ENCODE measurements at regions not wholly inside any gene's neighbourhood (a gene's known extent, or its start where the extent isn't known, plus 50 kb on each side); places are given as distances from the start of the nearest gene placed in this dataset.

- FAIRE-seq: no peak
Measured at GRCh38 chr10:69684020-69684980, 54.3 kb downstream of the FAM241B start.

GRCh38 chr10:69684981-69685353, 54.9 kb downstream of the FAM241B start:
- DNase-seq (ENCODE audit: low spot score in 2 of 2) (no peak), FAIRE-seq (no peak)

More at GRCh38 chr10:69684020-69684980, 54.3 kb downstream of the FAM241B start:
- no peak for DNase-seq (ENCODE audit: low spot score in 2 of 2)

- no peak for DNase-seq (ENCODE audit: low spot score in 2 of 2)
- FAIRE-seq: no peak
Measured at GRCh38 chr10:69685426-69685801, 55.4 kb downstream of the FAM241B start.

GRCh38 chr10:69685802-69686585, 55.9 kb downstream of the FAM241B start:
- no peak for FAIRE-seq
- peak in 1 of 2 donors; percentile 35 for DNase-seq (ENCODE audit: low spot score in 2 of 2)

- FAIRE-seq (no peak), DNase-seq (ENCODE audit: low spot score in 2 of 2) (no peak)
Measured at GRCh38 chr10:69686866-69687265, 56.8 kb downstream of the FAM241B start.

GRCh38 chr10:69687426-69687825, 57.4 kb downstream of the FAM241B start:
- FAIRE-seq (no peak), DNase-seq (ENCODE audit: low spot score in 2 of 2) (no peak)

- FAIRE-seq (no peak), DNase-seq (ENCODE audit: low spot score in 2 of 2) (no peak)
Measured at GRCh38 chr10:69692267-69692666, 62.2 kb downstream of the FAM241B start.

GRCh38 chr10:69692891-69693290, 62.8 kb downstream of the FAM241B start:
- no peak for FAIRE-seq

GRCh38 chr10:69693886-69694285, 63.8 kb downstream of the FAM241B start:
- DNase-seq (ENCODE audit: low spot score in 2 of 2) (no peak), FAIRE-seq (no peak)

More at GRCh38 chr10:69692891-69693290, 62.8 kb downstream of the FAM241B start:
- DNase-seq (ENCODE audit: low spot score in 2 of 2): no peak

- FAIRE-seq (no peak), DNase-seq (ENCODE audit: low spot score in 2 of 2) (no peak)
Measured at GRCh38 chr10:69696073-69696731, 66.2 kb downstream of the FAM241B start.

GRCh38 chr10:69697006-69697405, 67.0 kb downstream of the FAM241B start:
- DNase-seq (ENCODE audit: low spot score in 2 of 2) (no peak), FAIRE-seq (no peak)

GRCh38 chr10:69703256-69703655, 73.2 kb downstream of the FAM241B start:
- no peak for DNase-seq (ENCODE audit: low spot score in 2 of 2)

GRCh38 chr10:69703766-69704630, 74.0 kb downstream of the FAM241B start:
- FAIRE-seq: no peak
- DNase-seq (ENCODE audit: low spot score in 2 of 2): no peak

More at GRCh38 chr10:69703256-69703655, 73.2 kb downstream of the FAM241B start:
- FAIRE-seq: no peak

- DNase-seq (ENCODE audit: low spot score in 2 of 2) (no peak), FAIRE-seq (no peak)
Measured at GRCh38 chr10:69709366-69709941, 79.4 kb downstream of the FAM241B start.

GRCh38 chr10:69710008-69710888, 80.2 kb downstream of the FAM241B start:
- DNase-seq (ENCODE audit: low spot score in 2 of 2): no peak
- no peak for FAIRE-seq

GRCh38 chr10:69712342-69712741, 82.3 kb downstream of the FAM241B start:
- no peak for FAIRE-seq

GRCh38 chr10:69714572-69714971, 84.5 kb downstream of the FAM241B start:
- DNase-seq (ENCODE audit: low spot score in 2 of 2) (no peak), FAIRE-seq (no peak)

More at GRCh38 chr10:69712342-69712741, 82.3 kb downstream of the FAM241B start:
- DNase-seq (ENCODE audit: low spot score in 2 of 2): no peak

- no peak for DNase-seq (ENCODE audit: low spot score in 2 of 2)
- no peak for FAIRE-seq
Measured at GRCh38 chr10:69715156-69715898, 85.3 kb downstream of the FAM241B start.

Data from frontal cortex (tissue), 3 donors.